ENCODE measurements at regions not wholly inside any gene's neighbourhood (a gene's known extent, or its start where the extent isn't known, plus 50 kb on each side); places are given as distances from the start of the nearest gene placed in this dataset.

- POLR2A ChIA-PET, result no interaction called here
Observed at GRCh38 chr2:7840651-7841380, 841.0 kb upstream of the ID2 start.

DNA sequence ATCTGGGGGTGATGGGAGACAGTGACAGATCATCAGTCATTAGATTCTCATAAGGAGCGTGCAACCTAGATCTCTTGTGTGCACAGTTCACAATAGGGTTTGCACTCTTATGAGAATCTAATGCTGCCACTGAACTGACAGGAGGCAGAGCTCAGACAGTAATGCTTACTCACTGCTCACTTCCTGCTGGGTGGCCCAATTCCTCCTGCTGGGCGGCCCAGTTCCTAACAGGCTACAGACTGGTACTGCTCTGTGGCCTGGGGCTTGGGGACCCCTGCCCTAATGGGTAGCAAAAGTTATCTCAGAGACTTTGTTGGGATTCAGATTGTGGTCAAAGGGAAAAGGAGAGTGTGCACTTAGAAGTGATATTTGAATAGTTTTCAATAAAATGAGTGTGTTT, 840.1 kb upstream of the ID2 start:
- POLR2A ChIA-PET, result no interaction called here
- Mint-ChIP-seq H3K4me1 (no peaks in the 10 kb centered on the region), H3K9me3 (peaks cover 3% of the 10 kb centered on the region), H3K27me3 (peaks cover 7% of the 10 kb centered on the region), H3K36me3 (ENCODE audit: low read depth) (no peaks in the 10 kb centered on the region), H3K4me3 (no peak overlapping the region), H3K27ac (no peak overlapping the region)
- intact Hi-C loops (cut with micrococcal nuclease), result no loop called here
- CTCF ChIA-PET, result no interaction called here
- no peak for ATAC-seq (ENCODE audit: low read depth)
- DNase-seq, result no peak
- TF ChIP-seq, protein P1, sequence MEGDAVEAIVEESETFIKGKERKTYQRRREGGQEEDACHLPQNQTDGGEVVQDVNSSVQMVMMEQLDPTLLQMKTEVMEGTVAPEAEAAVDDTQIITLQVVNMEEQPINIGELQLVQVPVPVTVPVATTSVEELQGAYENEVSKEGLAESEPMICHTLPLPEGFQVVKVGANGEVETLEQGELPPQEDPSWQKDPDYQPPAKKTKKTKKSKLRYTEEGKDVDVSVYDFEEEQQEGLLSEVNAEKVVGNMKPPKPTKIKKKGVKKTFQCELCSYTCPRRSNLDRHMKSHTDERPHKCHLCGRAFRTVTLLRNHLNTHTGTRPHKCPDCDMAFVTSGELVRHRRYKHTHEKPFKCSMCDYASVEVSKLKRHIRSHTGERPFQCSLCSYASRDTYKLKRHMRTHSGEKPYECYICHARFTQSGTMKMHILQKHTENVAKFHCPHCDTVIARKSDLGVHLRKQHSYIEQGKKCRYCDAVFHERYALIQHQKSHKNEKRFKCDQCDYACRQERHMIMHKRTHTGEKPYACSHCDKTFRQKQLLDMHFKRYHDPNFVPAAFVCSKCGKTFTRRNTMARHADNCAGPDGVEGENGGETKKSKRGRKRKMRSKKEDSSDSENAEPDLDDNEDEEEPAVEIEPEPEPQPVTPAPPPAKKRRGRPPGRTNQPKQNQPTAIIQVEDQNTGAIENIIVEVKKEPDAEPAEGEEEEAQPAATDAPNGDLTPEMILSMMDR (IDR thresholded peaks at IDR 0.05), result no peak

More at GRCh38 chr2:7840651-7841380, 841.0 kb upstream of the ID2 start:
- intact Hi-C loops (cut with micrococcal nuclease), result no loop called here
- H3K4me3 Mint-ChIP-seq, result no peak overlapping the region
- peaks cover 6% of the 10 kb centered on the region for H3K4me1 Mint-ChIP-seq
- no peak for ATAC-seq (ENCODE audit: low read depth)
- CTCF ChIA-PET, result no interaction called here
- H3K9me3 Mint-ChIP-seq, result peaks cover 8% of the 10 kb centered on the region
- no peak for DNase-seq
- TF ChIP-seq, protein P1 (IDR thresholded peaks at IDR 0.05), result no peak
- peaks cover 7% of the 10 kb centered on the region for H3K27me3 Mint-ChIP-seq
- no peak overlapping the region for H3K27ac Mint-ChIP-seq
- no peaks in the 10 kb centered on the region for H3K36me3 Mint-ChIP-seq (ENCODE audit: low read depth)

GRCh38 chr2:7844414-7844965, 837.4 kb upstream of the ID2 start:
- CTCF ChIA-PET, result no interaction called here
- no peaks in the 10 kb centered on the region for H3K4me1 Mint-ChIP-seq
- no peak overlapping the region for H3K27ac Mint-ChIP-seq
- peaks cover 7% of the 10 kb centered on the region for H3K27me3 Mint-ChIP-seq
- H3K36me3 Mint-ChIP-seq (ENCODE audit: low read depth), result no peaks in the 10 kb centered on the region
- H3K4me3 Mint-ChIP-seq, result no peak overlapping the region
- DNase-seq, result no peak
- TF ChIP-seq, protein P1 (IDR thresholded peaks at IDR 0.05), result no peak
- no peak for ATAC-seq (ENCODE audit: low read depth)
- peaks cover 3% of the 10 kb centered on the region for H3K9me3 Mint-ChIP-seq
- intact Hi-C loops (cut with micrococcal nuclease), result no loop called here
- POLR2A ChIA-PET, result no interaction called here

- no peak for DNase-seq
- CTCF ChIA-PET, result no interaction called here
- H3K27me3 Mint-ChIP-seq, result peaks cover 7% of the 10 kb centered on the region
- H3K27ac Mint-ChIP-seq, result no peak overlapping the region
- H3K4me1 Mint-ChIP-seq, result no peaks in the 10 kb centered on the region
- intact Hi-C loops (cut with micrococcal nuclease), result no loop called here
- peaks cover 3% of the 10 kb centered on the region for H3K9me3 Mint-ChIP-seq
- no peak for ATAC-seq (ENCODE audit: low read depth)
- TF ChIP-seq, protein P1 (IDR thresholded peaks at IDR 0.05), result no peak
- no peak overlapping the region for H3K4me3 Mint-ChIP-seq
- POLR2A ChIA-PET, result no interaction called here
- no peaks in the 10 kb centered on the region for H3K36me3 Mint-ChIP-seq (ENCODE audit: low read depth)
Observed at GRCh38 chr2:7845332-7845731, 836.5 kb upstream of the ID2 start.

- no peaks in the 10 kb centered on the region for H3K36me3 Mint-ChIP-seq (ENCODE audit: low read depth)
- TF ChIP-seq, protein P1 (IDR thresholded peaks at IDR 0.05), result no peak
- H3K9me3 Mint-ChIP-seq, result peaks cover 3% of the 10 kb centered on the region
- ChIA-PET POLR2A (no interaction called here), CTCF (no interaction called here)
- H3K4me1 Mint-ChIP-seq, result no peaks in the 10 kb centered on the region
- H3K27me3 Mint-ChIP-seq, result peaks cover 7% of the 10 kb centered on the region
- H3K27ac Mint-ChIP-seq, result no peak overlapping the region
- H3K4me3 Mint-ChIP-seq, result no peak overlapping the region
- intact Hi-C loops (cut with micrococcal nuclease), result no loop called here
- no peak for ATAC-seq (ENCODE audit: low read depth)
- DNase-seq, result no peak
Observed at GRCh38 chr2:7846607-7847006, 835.2 kb upstream of the ID2 start.

All from activated B cell treated with CpG ODN at 0.5 μM for 24 hours (primary cell).